ENCODE measurements at regions not wholly inside any gene's neighbourhood (a gene's known extent, or its start where the extent isn't known, plus 50 kb on each side); places are given as distances from the start of the nearest gene placed in this dataset.

DNA sequence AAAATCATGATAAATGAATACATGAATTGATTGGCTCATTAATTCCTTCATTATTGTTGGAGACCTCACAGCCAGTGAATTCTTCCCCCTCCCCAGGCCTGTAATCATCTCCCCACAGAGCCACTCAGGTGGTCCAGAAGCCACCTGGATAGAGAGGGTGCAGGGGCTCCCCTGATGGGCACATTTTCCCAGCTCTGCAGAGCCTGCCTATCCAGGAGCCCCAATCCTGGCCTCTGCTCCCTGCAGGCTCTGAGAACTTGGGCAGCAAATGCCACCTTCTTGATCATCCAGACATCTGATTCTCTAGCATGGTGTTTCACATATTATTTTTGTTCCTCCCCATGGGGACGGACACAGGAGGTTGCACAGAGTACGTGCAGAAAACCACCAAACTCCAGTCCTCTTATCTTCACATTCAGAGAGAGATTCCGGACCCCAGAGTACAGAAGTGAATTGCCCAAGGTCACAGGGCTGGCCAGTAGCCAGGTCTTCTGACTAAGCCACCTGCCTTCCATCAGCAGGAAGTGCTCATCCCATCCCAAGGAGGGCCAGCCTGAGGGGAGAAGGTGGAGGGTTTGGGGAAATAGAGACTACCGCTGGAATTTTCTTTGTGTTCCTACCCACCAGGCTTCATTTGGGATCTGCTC is 348.0 kb downstream of the BUD13 start (continued):
- TF ChIP-seq NFE2L1 (CRISPR knock-in tag; IDR thresholded peaks at IDR 0.05; ENCODE audit: borderline replicate concordance), result no peak
- no peak for TF ChIP-seq ZZZ3 (CRISPR knock-in tag; IDR thresholded peaks at IDR 0.05; ENCODE audit: borderline replicate concordance)
- no peak for TF ChIP-seq ZNF33A (CRISPR knock-in tag; IDR thresholded peaks at IDR 0.05; ENCODE audit: borderline replicate concordance)
- TF ChIP-seq KAT2B (IDR thresholded peaks at IDR 0.05; ENCODE audit: borderline replicate concordance, low read depth, low read length), result no peak
- peak; percentile 48; the same call in 1 of the 2 replicates for TF ChIP-seq ZNF563 (CRISPR knock-in tag; IDR thresholded peaks at IDR 0.05)
- TF ChIP-seq, protein P1, sequence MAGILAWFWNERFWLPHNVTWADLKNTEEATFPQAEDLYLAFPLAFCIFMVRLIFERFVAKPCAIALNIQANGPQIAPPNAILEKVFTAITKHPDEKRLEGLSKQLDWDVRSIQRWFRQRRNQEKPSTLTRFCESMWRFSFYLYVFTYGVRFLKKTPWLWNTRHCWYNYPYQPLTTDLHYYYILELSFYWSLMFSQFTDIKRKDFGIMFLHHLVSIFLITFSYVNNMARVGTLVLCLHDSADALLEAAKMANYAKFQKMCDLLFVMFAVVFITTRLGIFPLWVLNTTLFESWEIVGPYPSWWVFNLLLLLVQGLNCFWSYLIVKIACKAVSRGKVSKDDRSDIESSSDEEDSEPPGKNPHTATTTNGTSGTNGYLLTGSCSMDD (CRISPR knock-in tag; IDR thresholded peaks at IDR 0.05), result no peak
- TF ChIP-seq, protein P2, sequence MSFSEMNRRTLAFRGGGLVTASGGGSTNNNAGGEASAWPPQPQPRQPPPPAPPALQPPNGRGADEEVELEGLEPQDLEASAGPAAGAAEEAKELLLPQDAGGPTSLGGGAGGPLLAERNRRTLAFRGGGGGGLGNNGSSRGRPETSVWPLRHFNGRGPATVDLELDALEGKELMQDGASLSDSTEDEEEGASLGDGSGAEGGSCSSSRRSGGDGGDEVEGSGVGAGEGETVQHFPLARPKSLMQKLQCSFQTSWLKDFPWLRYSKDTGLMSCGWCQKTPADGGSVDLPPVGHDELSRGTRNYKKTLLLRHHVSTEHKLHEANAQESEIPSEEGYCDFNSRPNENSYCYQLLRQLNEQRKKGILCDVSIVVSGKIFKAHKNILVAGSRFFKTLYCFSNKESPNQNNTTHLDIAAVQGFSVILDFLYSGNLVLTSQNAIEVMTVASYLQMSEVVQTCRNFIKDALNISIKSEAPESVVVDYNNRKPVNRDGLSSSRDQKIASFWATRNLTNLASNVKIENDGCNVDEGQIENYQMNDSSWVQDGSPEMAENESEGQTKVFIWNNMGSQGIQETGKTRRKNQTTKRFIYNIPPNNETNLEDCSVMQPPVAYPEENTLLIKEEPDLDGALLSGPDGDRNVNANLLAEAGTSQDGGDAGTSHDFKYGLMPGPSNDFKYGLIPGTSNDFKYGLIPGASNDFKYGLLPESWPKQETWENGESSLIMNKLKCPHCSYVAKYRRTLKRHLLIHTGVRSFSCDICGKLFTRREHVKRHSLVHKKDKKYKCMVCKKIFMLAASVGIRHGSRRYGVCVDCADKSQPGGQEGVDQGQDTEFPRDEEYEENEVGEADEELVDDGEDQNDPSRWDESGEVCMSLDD (CRISPR knock-in tag; IDR thresholded peaks at IDR 0.05; ENCODE audit: borderline replicate concordance), result no peak
- TF ChIP-seq, protein P3, sequence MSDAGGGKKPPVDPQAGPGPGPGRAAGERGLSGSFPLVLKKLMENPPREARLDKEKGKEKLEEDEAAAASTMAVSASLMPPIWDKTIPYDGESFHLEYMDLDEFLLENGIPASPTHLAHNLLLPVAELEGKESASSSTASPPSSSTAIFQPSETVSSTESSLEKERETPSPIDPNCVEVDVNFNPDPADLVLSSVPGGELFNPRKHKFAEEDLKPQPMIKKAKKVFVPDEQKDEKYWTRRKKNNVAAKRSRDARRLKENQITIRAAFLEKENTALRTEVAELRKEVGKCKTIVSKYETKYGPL (CRISPR knock-in tag; IDR thresholded peaks at IDR 0.05), result no peak
- TF ChIP-seq PTBP1 (IDR thresholded peaks at IDR 0.05; ENCODE audit: low read depth, low read length, poor library complexity, severe bottlenecking), result no peak
- TF ChIP-seq SMAD9 (CRISPR knock-in tag; IDR thresholded peaks at IDR 0.05), result no peak
- TF ChIP-seq ZNF225 (CRISPR knock-in tag; IDR thresholded peaks at IDR 0.05), result no peak
- TF ChIP-seq ZNF709 (CRISPR knock-in tag; IDR thresholded peaks at IDR 0.05), result no peak
- TF ChIP-seq ZNF256 (CRISPR knock-in tag; conservative IDR thresholded peaks at IDR 0.05), result no peak
- no peak for TF ChIP-seq SETDB1 (CRISPR knock-in tag; IDR thresholded peaks at IDR 0.05; ENCODE audit: borderline replicate concordance)
- TF ChIP-seq ZNF570 (CRISPR knock-in tag; IDR thresholded peaks at IDR 0.05; ENCODE audit: borderline replicate concordance), result no peak
- TF ChIP-seq ZFYVE20 (CRISPR knock-in tag; IDR thresholded peaks at IDR 0.05; ENCODE audit: borderline replicate concordance, low read depth), result no peak
- TF ChIP-seq HNF4A (CRISPR knock-in tag; IDR thresholded peaks at IDR 0.05), result peak; percentile 83
- TF ChIP-seq SP2 (CRISPR knock-in tag; IDR thresholded peaks at IDR 0.05), result no peak
- TF ChIP-seq NCOA1 (CRISPR knock-in tag; IDR thresholded peaks at IDR 0.05), result no peak
- no peak for TF ChIP-seq PAWR (CRISPR knock-in tag; IDR thresholded peaks at IDR 0.05; ENCODE audit: borderline replicate concordance)
- no peak; the same call in 1 of the 2 replicates for TF ChIP-seq ARNTL (CRISPR knock-in tag; IDR thresholded peaks at IDR 0.05)
- no peak for TF ChIP-seq U2AF2 (IDR thresholded peaks at IDR 0.05; ENCODE audit: low read depth, low read length)
- TF ChIP-seq, protein P4, sequence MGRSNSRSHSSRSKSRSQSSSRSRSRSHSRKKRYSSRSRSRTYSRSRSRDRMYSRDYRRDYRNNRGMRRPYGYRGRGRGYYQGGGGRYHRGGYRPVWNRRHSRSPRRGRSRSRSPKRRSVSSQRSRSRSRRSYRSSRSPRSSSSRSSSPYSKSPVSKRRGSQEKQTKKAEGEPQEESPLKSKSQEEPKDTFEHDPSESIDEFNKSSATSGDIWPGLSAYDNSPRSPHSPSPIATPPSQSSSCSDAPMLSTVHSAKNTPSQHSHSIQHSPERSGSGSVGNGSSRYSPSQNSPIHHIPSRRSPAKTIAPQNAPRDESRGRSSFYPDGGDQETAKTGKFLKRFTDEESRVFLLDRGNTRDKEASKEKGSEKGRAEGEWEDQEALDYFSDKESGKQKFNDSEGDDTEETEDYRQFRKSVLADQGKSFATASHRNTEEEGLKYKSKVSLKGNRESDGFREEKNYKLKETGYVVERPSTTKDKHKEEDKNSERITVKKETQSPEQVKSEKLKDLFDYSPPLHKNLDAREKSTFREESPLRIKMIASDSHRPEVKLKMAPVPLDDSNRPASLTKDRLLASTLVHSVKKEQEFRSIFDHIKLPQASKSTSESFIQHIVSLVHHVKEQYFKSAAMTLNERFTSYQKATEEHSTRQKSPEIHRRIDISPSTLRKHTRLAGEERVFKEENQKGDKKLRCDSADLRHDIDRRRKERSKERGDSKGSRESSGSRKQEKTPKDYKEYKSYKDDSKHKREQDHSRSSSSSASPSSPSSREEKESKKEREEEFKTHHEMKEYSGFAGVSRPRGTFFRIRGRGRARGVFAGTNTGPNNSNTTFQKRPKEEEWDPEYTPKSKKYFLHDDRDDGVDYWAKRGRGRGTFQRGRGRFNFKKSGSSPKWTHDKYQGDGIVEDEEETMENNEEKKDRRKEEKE (IDR thresholded peaks at IDR 0.05), result no peak
- TF ChIP-seq NFKBIZ (CRISPR knock-in tag; IDR thresholded peaks at IDR 0.05), result no peak
- no peak for TF ChIP-seq ZNF724P (CRISPR knock-in tag; IDR thresholded peaks at IDR 0.05; ENCODE audit: borderline replicate concordance)

All from HepG2 (cell line).